ENCODE measurements at regions not wholly inside any gene's neighbourhood (a gene's known extent, or its start where the extent isn't known, plus 50 kb on each side); places are given as distances from the start of the nearest gene placed in this dataset.

DNA sequence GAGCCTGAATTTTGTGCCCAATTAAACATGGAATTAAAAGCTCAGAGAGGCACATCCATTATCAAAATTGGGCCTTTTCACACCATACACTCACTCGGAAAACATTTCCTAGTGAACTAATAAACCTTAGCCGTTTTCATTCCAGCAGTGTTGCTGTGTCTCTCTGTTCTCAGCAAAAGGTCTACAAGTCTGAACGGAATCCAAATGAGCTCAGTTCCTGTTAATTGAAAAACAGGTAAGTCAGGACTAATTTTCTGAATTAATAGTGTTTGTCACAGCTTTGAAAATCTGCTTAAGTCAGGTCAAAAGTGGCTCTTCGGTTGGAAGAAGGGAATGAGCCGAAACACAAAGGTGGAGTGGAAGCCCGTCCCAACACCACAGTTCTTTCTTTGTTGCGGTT is 163.3 kb upstream of the RALGAPA2 start:
- peaks cover 0 to 26% (median 3%) of the 10 kb centered on the region in 3 experiments for H3K27me3 ChIP-seq (ENCODE audit: control insufficient read depth in 3 of 3, insufficient read depth in 3 of 3, low read depth in 1 of 3, low read length in 3 of 3)
- H3K4me2 ChIP-seq (ENCODE audit: insufficient read depth, low read length, poor library complexity, severe bottlenecking): no peak overlapping the region
- no peak overlapping the region for H3K9ac ChIP-seq (ENCODE audit: low read depth, low read length, poor library complexity)
- H4K8ac ChIP-seq (ENCODE audit: low read depth, low read length): no peak overlapping the region
- H2BK12ac ChIP-seq (ENCODE audit: low read length): no peak overlapping the region
- H2AK5ac ChIP-seq (ENCODE audit: low read depth, low read length): no peak overlapping the region
- H3K14ac ChIP-seq (ENCODE audit: low read length): no peak overlapping the region
- WGBS, 2 donors (ENCODE audit: extremely low coverage in 2 of 2, insufficient read length in 2 of 2, insufficient replicate concordance in 1 of 2): no CpG with 5 or more reads among the region's 7 CpGs
- H2BK15ac ChIP-seq (ENCODE audit: low read length): no peak overlapping the region
- no peaks in the 10 kb centered on the region for H3K36me3 ChIP-seq (replicated peaks in 1 of 2; ENCODE audit: control insufficient read depth in 2 of 2, insufficient read depth in 2 of 2, low read length in 2 of 2)
- H3K79me1 ChIP-seq (ENCODE audit: low read depth, low read length): no peaks in the 10 kb centered on the region
- no peak overlapping the region for H3K4me3 ChIP-seq (ENCODE audit: low read length in 2 of 2)
- H3K4ac ChIP-seq (ENCODE audit: low read length): no peak overlapping the region
- H2AFZ ChIP-seq (ENCODE audit: low read length): no peak overlapping the region
- H3K9me3 ChIP-seq (replicated peaks in 1 of 2; ENCODE audit: control insufficient read depth in 2 of 2, insufficient read depth in 1 of 2, low read depth in 1 of 2, low read length in 2 of 2): no peaks in the 10 kb centered on the region
- H4K91ac ChIP-seq (ENCODE audit: low read depth, low read length, poor library complexity): no peak overlapping the region
- H3K23ac ChIP-seq (ENCODE audit: low read depth, low read length, poor library complexity): no peak overlapping the region
- no peak for DNase-seq (ENCODE audit: low spot score)
- no peak overlapping the region for H3K27ac ChIP-seq (replicated peaks; ENCODE audit: low read length)
- H3K18ac ChIP-seq (ENCODE audit: low read length): no peak overlapping the region
- no peaks in the 10 kb centered on the region for H3K4me1 ChIP-seq (ENCODE audit: control insufficient read depth in 2 of 2, insufficient read depth in 1 of 2, low read depth in 1 of 2, low read length in 2 of 2)
- no peak overlapping the region for H2BK120ac ChIP-seq (ENCODE audit: low read depth, low read length)
- H2BK5ac ChIP-seq (ENCODE audit: low read length): no peak overlapping the region

DNA sequence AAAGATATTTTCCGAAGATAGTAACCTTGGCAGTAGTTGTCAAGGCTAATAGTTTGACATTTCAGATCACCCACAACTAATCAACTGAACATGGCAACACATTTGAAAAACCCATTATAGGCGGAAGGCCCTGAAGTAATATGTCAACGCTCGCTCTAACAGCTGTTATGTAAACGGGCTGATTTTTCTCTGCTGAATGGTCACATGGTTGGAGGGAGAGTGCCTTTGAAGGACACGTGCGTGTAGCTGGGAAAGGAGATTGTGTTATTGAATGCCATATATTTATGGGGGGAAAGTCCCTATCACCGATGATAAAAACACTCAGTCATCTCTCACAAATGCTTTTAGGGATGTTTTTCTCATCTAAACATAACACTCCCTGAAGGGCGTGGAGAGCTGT is 160.0 kb upstream of the RALGAPA2 start:
- H3K14ac ChIP-seq (ENCODE audit: low read length): no peak overlapping the region
- no peak overlapping the region for H2BK12ac ChIP-seq (ENCODE audit: low read length)
- peaks cover 0 to 39% (median 0%) of the 10 kb centered on the region in 3 experiments for H3K27me3 ChIP-seq (ENCODE audit: control insufficient read depth in 3 of 3, insufficient read depth in 3 of 3, low read depth in 1 of 3, low read length in 3 of 3)
- H4K91ac ChIP-seq (ENCODE audit: low read depth, low read length, poor library complexity): no peak overlapping the region
- no peak overlapping the region for H2BK5ac ChIP-seq (ENCODE audit: low read length)
- WGBS, 2 donors (ENCODE audit: extremely low coverage in 2 of 2, insufficient read length in 2 of 2, insufficient replicate concordance in 1 of 2): no CpG with 5 or more reads among the region's 9 CpGs
- no peak overlapping the region for H4K8ac ChIP-seq (ENCODE audit: low read depth, low read length)
- H2BK120ac ChIP-seq (ENCODE audit: low read depth, low read length): no peak overlapping the region
- H3K27ac ChIP-seq (replicated peaks; ENCODE audit: low read length): no peak overlapping the region
- no peak overlapping the region for H3K9ac ChIP-seq (ENCODE audit: low read depth, low read length, poor library complexity)
- no peak overlapping the region for H2BK15ac ChIP-seq (ENCODE audit: low read length)
- no peak overlapping the region for H3K4me2 ChIP-seq (ENCODE audit: insufficient read depth, low read length, poor library complexity, severe bottlenecking)
- DNase-seq (ENCODE audit: low spot score): no peak
- no peak overlapping the region for H3K18ac ChIP-seq (ENCODE audit: low read length)
- no peak overlapping the region for H2AFZ ChIP-seq (ENCODE audit: low read length)
- no peaks in the 10 kb centered on the region for H3K9me3 ChIP-seq (replicated peaks in 1 of 2; ENCODE audit: control insufficient read depth in 2 of 2, insufficient read depth in 1 of 2, low read depth in 1 of 2, low read length in 2 of 2)
- no peak overlapping the region for H3K23ac ChIP-seq (ENCODE audit: low read depth, low read length, poor library complexity)
- H3K4me1 ChIP-seq (ENCODE audit: control insufficient read depth in 2 of 2, insufficient read depth in 1 of 2, low read depth in 1 of 2, low read length in 2 of 2): no peaks in the 10 kb centered on the region
- H2AK5ac ChIP-seq (ENCODE audit: low read depth, low read length): no peak overlapping the region
- no peak overlapping the region for H3K4me3 ChIP-seq (ENCODE audit: low read length in 2 of 2)
- H3K4ac ChIP-seq (ENCODE audit: low read length): no peak overlapping the region
- H3K36me3 ChIP-seq (replicated peaks in 1 of 2; ENCODE audit: control insufficient read depth in 2 of 2, insufficient read depth in 2 of 2, low read length in 2 of 2): no peaks in the 10 kb centered on the region
- H3K79me1 ChIP-seq (ENCODE audit: low read depth, low read length): no peaks in the 10 kb centered on the region

DNA sequence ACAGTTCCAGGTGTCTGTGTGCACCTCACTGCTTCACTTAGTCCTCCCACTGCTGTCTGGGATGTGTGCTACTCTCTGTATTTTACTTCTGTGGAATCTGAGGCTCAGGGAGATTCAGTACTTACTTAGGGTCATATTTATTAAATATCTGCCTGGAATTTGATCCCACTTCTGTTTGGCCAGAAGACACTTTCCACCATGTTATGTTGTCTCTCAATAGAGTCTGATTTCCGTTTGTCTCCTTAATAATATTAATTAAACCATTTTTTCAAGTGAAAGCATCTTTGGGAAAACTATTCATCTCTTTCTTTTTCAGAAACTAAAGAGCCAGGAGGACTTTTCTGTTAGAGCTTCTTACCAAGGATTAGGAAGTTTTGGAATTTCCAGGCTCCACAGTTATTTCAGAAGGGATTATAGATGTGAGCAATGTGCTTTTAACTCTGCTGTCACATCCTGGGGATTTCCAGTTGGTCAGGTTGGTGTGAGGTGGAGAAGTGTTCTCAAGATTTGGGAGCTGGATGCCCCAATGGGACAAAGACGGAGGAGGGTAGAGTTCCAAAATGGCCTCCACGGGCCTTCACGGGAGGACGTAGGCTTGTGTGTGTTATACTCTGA is 156.8 kb upstream of the RALGAPA2 start:
- H2BK120ac ChIP-seq (ENCODE audit: low read depth, low read length): no peak overlapping the region
- no peaks in the 10 kb centered on the region for H3K4me1 ChIP-seq (ENCODE audit: control insufficient read depth in 2 of 2, insufficient read depth in 1 of 2, low read depth in 1 of 2, low read length in 2 of 2)
- H3K27me3 ChIP-seq (ENCODE audit: control insufficient read depth in 3 of 3, insufficient read depth in 3 of 3, low read depth in 1 of 3, low read length in 3 of 3): peaks cover 0 to 50% (median 0%) of the 10 kb centered on the region in 3 experiments
- DNase-seq (ENCODE audit: low spot score): no peak
- H3K4me3 ChIP-seq (ENCODE audit: low read length in 2 of 2): no peak overlapping the region
- no peak overlapping the region for H3K14ac ChIP-seq (ENCODE audit: low read length)
- H2BK12ac ChIP-seq (ENCODE audit: low read length): no peak overlapping the region
- no peak overlapping the region for H4K91ac ChIP-seq (ENCODE audit: low read depth, low read length, poor library complexity)
- H4K8ac ChIP-seq (ENCODE audit: low read depth, low read length): no peak overlapping the region
- no peak overlapping the region for H2AK5ac ChIP-seq (ENCODE audit: low read depth, low read length)
- no peak overlapping the region for H2BK5ac ChIP-seq (ENCODE audit: low read length)
- H3K27ac ChIP-seq (replicated peaks; ENCODE audit: low read length): no peak overlapping the region
- H2AFZ ChIP-seq (ENCODE audit: low read length): no peak overlapping the region
- H3K18ac ChIP-seq (ENCODE audit: low read length): no peak overlapping the region
- H2BK15ac ChIP-seq (ENCODE audit: low read length): no peak overlapping the region
- no peaks in the 10 kb centered on the region for H3K79me1 ChIP-seq (ENCODE audit: low read depth, low read length)
- H3K36me3 ChIP-seq (replicated peaks in 1 of 2; ENCODE audit: control insufficient read depth in 2 of 2, insufficient read depth in 2 of 2, low read length in 2 of 2): no peaks in the 10 kb centered on the region
- no peak overlapping the region for H3K4ac ChIP-seq (ENCODE audit: low read length)
- no CpG with 5 or more reads among the region's 5 CpGs for WGBS, 2 donors (ENCODE audit: extremely low coverage in 2 of 2, insufficient read length in 2 of 2, insufficient replicate concordance in 1 of 2)
- H3K4me2 ChIP-seq (ENCODE audit: insufficient read depth, low read length, poor library complexity, severe bottlenecking): no peak overlapping the region
- no peak overlapping the region for H3K23ac ChIP-seq (ENCODE audit: low read depth, low read length, poor library complexity)
- H3K9me3 ChIP-seq (replicated peaks in 1 of 2; ENCODE audit: control insufficient read depth in 2 of 2, insufficient read depth in 1 of 2, low read depth in 1 of 2, low read length in 2 of 2): no peaks in the 10 kb centered on the region
- H3K9ac ChIP-seq (ENCODE audit: low read depth, low read length, poor library complexity): no peak overlapping the region

DNA sequence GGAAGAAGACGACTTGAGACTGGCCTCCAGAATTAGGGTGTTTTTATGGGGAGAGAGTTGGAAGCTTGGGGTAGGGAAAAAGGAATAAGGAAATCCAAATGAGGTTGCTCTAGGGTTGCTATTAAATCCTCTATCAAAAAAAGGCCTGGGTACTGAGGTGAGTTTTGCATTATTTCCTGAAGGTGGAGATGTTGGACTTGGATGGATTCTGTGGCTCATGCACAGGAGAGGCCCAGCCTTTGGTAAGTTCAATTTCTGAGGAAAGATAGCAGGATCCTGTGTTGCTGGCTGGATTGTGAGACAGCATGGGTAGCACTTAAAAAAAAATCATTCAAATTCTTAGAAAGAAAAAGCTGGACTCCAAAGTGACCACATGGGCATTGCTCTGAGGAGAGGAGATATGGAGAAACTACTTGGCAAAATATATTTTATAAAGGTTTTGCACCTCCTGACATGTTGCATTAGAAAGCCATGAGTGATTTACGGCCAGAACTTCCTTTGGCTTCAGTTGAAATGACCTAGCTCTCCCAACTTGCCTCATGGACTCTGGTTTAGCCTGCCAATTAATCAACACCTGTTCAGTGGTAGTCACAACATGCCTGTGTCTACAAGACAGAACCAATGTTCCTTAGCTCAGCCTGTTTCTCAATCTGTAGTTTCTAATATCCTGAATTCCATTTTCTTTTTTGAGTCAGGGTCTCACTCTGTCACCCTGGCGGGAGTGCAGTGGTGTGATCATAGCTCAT is 152.1 kb upstream of the RALGAPA2 start:
- Histone ChIP-seq H2AFZ (ENCODE audit: low read length) (no peak overlapping the region), H3K4me1 (ENCODE audit: control insufficient read depth in 2 of 2, insufficient read depth in 1 of 2, low read depth in 1 of 2, low read length in 2 of 2) (no peaks in the 10 kb centered on the region), H2BK15ac (ENCODE audit: low read length) (no peak overlapping the region), H2BK12ac (ENCODE audit: low read length) (no peak overlapping the region), H3K23ac (ENCODE audit: low read depth, low read length, poor library complexity) (no peak overlapping the region), H3K9me3 (replicated peaks in 1 of 2; ENCODE audit: control insufficient read depth in 2 of 2, insufficient read depth in 1 of 2, low read depth in 1 of 2, low read length in 2 of 2) (no peaks in the 10 kb centered on the region), H3K27me3 (ENCODE audit: control insufficient read depth in 3 of 3, insufficient read depth in 3 of 3, low read depth in 1 of 3, low read length in 3 of 3) (peaks cover 0 to 41% (median under 1%) of the 10 kb centered on the region in 3 experiments), H3K9ac (ENCODE audit: low read depth, low read length, poor library complexity) (no peak overlapping the region), H3K4me2 (ENCODE audit: insufficient read depth, low read length, poor library complexity, severe bottlenecking) (no peak overlapping the region), H3K4ac (ENCODE audit: low read length) (no peak overlapping the region), H4K91ac (ENCODE audit: low read depth, low read length, poor library complexity) (no peak overlapping the region), H3K18ac (ENCODE audit: low read length) (no peak overlapping the region), H3K4me3 (ENCODE audit: low read length in 2 of 2) (no peak overlapping the region), H2AK5ac (ENCODE audit: low read depth, low read length) (no peak overlapping the region), H3K79me1 (ENCODE audit: low read depth, low read length) (no peaks in the 10 kb centered on the region), H2BK120ac (ENCODE audit: low read depth, low read length) (no peak overlapping the region), H3K14ac (ENCODE audit: low read length) (no peak overlapping the region), H2BK5ac (ENCODE audit: low read length) (no peak overlapping the region), H4K8ac (ENCODE audit: low read depth, low read length) (no peak overlapping the region), H3K36me3 (replicated peaks in 1 of 2; ENCODE audit: control insufficient read depth in 2 of 2, insufficient read depth in 2 of 2, low read length in 2 of 2) (no peaks in the 10 kb centered on the region), H3K27ac (replicated peaks; ENCODE audit: low read length) (no peak overlapping the region)
- WGBS, 2 donors (ENCODE audit: extremely low coverage in 2 of 2, insufficient read length in 2 of 2, insufficient replicate concordance in 1 of 2): no CpG with 5 or more reads among the region's 3 CpGs
- peak; percentile 39 for DNase-seq (ENCODE audit: low spot score)
